HAP-1 (cell line): ENCODE measurements at regions not wholly inside any gene's neighbourhood (a gene's known extent, or its start where the extent isn't known, plus 50 kb on each side); places are given as distances from the start of the nearest gene placed in this dataset.
"Not testable (repeated sequence)": the region's sequence is repeated elsewhere in the genome, so short reads cannot be mapped to it uniquely, and the experiment has no call there.

Source experiments
- DNase-seq, 2 experiments: peaks; one replicate each; pipeline ENCODE4 v3.0.0-alpha.2; 2016 to 2020; ENCODE audit warnings: low spot score in 2 of 2
- H3K27me3 ChIP-seq: fragments of 250-450 bp; sonication (Bioruptor Pico); 2 replicates; pipeline ENCODE4 v1.5.1; 2020; ENCODE audit warnings: low read depth, mild to moderate bottlenecking, moderate library complexity
- H3K36me3 ChIP-seq: fragments of 250-450 bp; sonication (Bioruptor Pico); replicated peaks from 2 replicates; pipeline ENCODE4 v1.5.1; 2020; ENCODE audit warnings: mild to moderate bottlenecking
- H3K4me1 ChIP-seq: fragments of 250-450 bp; sonication (Bioruptor Pico); 2 replicates; pipeline ENCODE4 v1.5.1; 2020; ENCODE audit warnings: mild to moderate bottlenecking
- H3K4me3 ChIP-seq: fragments of 250-450 bp; sonication (Bioruptor Pico); 2 replicates; pipeline ENCODE4 v1.5.1; 2020; ENCODE audit warnings: mild to moderate bottlenecking, moderate library complexity
- H3K9me3 ChIP-seq: fragments of 250-450 bp; sonication (Bioruptor Pico); 2 replicates; pipeline ENCODE4 v1.5.1; 2020; ENCODE audit warnings: mild to moderate bottlenecking, moderate library complexity
- in situ Hi-C: fragments of 300-500 bp; cut with MboI; formaldehyde crosslinking; loops from 3 replicates; pipeline ENCODE4 v1.14.3; 2020; ENCODE audit warnings: low sequenced_read_pairs, inconsistent platforms, mixed read lengths

DNA sequence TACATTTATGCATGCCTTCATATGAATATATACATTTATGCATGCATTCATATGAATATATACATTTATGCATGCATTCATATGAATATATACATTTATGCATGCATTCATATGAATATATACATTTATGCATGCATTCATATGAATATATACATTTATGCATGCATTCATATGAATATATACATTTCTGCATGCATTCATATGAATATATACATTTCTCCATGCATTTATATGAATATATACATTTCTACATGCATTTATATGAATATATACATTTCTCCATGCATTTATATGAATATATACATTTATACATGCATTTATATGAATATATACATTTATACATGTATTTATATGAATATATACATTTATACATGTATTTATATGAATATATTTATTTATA is 70.7 kb upstream of the DPP10 start:
- H3K27me3 ChIP-seq, DNase-seq, in situ Hi-C loops, H3K36me3 ChIP-seq, H3K4me3 ChIP-seq, H3K9me3 ChIP-seq, H3K4me1 ChIP-seq: not testable (repeated sequence)

- in situ Hi-C loops: no loop called here
- Histone ChIP-seq H3K4me1 (no peaks in the 10 kb centered on the region), H3K27me3 (no peaks in the 10 kb centered on the region), H3K9me3 (peaks cover 5% of the 10 kb centered on the region; the same call in 1 of the 2 replicates), H3K36me3 (no peaks in the 10 kb centered on the region), H3K4me3 (no peak overlapping the region)
- no peak for DNase-seq
Measured at GRCh38 chr2:114373591-114373990, 68.8 kb upstream of the DPP10 start.

- in situ Hi-C loops: no loop called here
- no peaks in the 10 kb centered on the region; the same call in 1 of the 2 replicates for H3K9me3 ChIP-seq
- H3K4me3 ChIP-seq: no peak overlapping the region
- H3K36me3 ChIP-seq: no peaks in the 10 kb centered on the region
- H3K27me3 ChIP-seq: no peaks in the 10 kb centered on the region
- no peak for DNase-seq
- H3K4me1 ChIP-seq: no peaks in the 10 kb centered on the region
Measured at GRCh38 chr2:114384441-114384840, 58.0 kb upstream of the DPP10 start.

DNA sequence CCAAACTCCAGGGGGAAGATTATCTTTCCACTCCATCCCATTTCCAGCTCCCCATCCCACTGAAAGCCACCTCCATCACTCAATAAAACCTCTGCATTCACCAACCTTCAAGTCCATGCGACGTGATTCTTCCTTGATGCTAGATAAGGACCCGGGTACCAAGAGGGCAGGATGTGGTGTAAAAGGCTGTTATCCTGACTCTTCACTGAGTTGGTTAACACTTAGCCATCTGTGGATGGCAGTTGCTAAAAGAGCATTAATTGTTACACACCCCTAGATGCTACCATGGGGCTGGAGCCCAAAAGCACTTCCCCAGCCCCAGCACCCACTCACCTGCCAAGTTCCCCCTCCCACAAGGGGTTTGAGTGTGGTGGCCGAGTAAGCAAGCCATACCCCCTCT is 53.4 kb upstream of the DPP10 start:
- no peaks in the 10 kb centered on the region for H3K9me3 ChIP-seq
- in situ Hi-C loops: no loop called here
- no peak for DNase-seq

More for the DNA sequence above, 53.4 kb upstream of the DPP10 start:
- Histone ChIP-seq H3K4me1 (no peaks in the 10 kb centered on the region), H3K27me3 (no peaks in the 10 kb centered on the region), H3K4me3 (no peak overlapping the region), H3K36me3 (no peaks in the 10 kb centered on the region)
